Amniotic stem cell (primary cell): ENCODE measurements at regions not wholly inside any gene's neighbourhood (a gene's known extent, or its start where the extent isn't known, plus 50 kb on each side); places are given as distances from the start of the nearest gene placed in this dataset.

Experiments
- DNase-seq: peaks from one replicate; lab custom pipeline; 2025; lab: John Stamatoyannopoulos, UW

DNA sequence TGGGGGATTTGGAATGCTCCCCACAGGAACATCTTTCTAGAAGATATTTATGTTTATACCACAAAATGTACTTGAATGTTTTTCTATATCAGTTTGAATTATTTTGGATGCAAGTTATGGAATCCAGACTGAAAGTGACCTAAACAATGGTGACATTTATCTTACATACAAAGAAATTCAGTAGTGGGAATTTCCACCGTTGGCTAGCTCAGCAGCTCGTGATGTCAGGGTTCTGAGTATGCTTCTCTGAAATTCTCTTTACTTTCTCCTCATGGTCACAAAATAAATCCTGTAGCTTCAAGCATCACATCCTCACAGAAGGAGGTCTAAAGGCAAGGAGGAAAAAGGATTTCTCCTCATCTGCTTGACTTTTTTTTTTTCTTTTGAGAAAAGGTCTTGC is 105.3 kb downstream of the AKAIN1 start:
- no peak for DNase-seq

- no peak for DNase-seq
Measured at GRCh38 chr18:5075297-5075696, 121.8 kb downstream of the AKAIN1 start.

DNA sequence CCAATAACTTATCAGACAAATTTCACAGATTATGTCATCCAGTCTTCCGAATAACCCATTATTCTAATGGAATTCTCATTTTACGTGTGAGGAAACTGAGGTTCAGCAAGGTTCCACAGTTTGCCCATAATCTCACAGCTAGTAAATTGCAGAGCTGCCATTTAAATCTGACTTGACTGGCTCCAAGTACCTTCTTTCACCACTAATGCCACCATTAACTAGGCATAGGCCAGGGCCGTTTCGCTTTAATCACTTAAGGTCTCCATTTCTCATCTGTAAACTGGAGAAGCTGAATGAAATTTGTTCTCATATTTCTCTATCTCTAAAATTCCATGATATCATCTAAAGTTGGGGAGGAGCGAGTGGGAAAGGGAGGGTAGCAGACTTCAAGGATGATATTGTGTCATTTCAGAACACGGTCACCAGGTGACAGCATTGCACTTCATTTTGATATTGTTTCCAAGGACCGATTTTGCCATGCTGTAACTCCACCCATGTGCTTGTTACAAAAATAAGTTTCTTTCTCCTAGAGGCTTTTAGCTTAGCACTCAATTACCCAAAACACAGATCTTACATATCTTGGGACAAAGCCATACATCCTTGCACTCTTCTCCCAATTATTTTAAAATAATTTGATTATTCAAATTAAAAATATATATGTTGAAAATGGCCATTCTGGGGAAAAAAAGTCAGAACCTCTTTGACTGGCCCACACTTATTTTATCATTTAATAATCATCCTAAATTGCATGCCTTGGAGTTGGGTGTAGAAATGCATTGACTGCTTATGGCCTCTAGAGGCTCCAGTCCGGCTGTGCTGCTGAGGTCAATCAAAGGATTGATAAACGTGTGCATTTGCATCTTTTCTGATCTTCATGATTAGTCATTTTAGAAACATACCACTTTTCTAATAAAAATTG is 123.8 kb downstream of the AKAIN1 start:
- no peak for DNase-seq

DNA sequence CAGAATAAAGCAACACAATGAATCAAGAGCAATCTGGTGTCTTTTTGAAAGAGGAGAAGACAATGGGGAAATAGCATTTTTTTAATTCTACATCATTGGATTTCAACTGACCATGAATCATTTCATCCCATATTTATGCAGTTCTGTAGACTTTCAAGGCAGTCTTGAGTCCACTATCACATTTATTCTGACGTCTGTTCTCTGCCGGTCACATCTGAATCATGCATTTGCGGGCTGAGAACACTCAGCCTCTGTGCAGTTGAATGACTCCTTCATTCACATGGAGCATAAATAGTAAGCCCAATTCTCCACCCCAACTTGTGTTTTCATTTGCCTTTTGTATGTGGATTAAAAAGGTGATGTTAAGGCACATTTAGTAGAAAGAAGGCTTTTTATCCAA is 128.2 kb downstream of the AKAIN1 start:
- no peak for DNase-seq

- no peak for DNase-seq
Measured at GRCh38 chr18:5066380-5066977, 130.6 kb downstream of the AKAIN1 start.

- no peak for DNase-seq
Measured at GRCh38 chr18:5065615-5066014, 131.4 kb downstream of the AKAIN1 start.

DNA sequence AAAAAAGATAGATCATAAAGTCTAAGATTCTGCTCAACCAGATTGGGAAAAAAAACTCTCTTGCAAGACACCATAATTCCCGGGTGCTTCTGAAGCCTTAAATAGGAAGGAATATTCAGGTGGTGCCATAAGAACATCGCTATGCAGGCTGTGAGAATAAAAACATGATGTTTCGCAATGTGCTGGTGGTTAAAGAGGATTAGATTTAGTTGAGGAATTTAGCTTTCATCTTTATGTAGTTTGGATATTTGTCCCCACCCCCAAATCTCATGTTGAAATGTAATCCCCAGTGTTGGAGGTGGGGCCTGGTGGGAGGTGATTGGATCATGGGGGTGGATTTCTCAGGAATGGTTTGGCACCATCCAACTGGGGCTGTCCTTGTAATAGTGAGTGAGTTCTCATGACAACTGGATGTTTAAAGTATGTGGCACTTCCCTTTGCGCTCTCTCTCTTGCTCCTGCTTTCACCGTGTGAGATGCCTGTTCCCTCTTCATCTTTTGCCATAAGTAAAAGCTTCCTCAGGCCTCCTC is 132.2 kb downstream of the AKAIN1 start:
- DNase-seq, result no peak

GRCh38 chr18:5061785-5062184 is 135.3 kb downstream of the AKAIN1 start:
- no peak for DNase-seq

- DNase-seq, result no peak
Measured at GRCh38 chr18:5060543-5060942, 136.5 kb downstream of the AKAIN1 start.

DNA sequence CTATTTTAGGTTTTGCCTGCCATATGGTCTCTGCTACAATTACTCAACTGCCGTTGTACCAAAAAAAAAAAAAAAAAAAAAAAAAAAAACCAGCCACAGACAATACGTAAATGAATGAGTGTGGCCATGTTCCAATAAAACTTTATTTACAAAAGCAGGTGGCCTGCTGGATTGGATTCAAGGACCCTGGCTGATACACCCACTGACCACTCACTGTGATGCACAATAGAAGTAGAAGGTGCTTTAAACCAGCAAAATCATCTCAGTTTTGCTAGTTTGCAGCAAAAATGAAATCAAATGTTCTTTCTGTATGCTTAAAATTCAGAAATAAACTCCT is 137.4 kb downstream of the AKAIN1 start:
- no peak for DNase-seq

DNA sequence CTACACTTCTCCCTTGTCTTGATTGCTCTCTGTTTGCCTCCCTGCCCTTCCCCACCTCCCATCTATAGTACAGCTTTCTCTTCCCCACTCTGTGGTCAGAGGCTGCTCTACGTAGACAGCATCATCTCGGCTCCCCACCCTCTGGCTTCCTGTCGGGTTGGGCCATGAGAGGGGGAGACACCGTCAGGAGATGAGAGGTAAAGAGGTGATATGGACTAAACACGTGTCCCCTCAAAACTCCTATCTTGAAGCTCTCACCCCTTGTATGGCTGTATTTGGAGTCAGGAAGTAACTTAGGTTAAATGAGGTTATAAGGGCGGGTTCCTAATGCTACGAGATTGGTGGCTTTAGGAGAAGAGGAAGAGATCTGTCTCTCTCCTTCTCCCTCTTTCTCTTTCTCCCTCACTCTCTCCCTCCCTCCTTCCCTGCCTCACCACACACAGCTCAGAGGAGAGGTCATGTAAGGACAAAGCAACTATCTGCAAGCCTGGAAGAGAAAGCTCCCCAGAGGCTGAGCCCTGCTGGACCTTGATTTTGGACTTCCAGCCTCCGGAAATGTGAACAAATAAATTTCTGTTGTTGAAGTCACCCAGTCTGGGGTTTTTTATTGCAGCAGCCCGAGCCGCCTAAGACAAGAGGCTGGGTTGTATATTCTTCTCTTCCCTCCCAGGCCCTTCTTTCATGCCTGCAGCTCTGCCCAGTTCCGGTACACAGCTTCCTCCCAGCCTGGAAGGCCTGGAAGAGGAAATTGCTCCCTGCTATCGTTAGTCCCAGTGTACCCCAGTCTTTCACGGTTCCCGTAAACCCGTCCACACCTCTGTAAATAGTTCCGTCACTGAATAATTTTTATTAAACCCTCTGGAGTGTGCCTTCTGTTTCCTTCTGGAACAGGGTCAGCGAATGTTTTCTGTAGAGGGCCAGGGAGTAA is 138.0 kb downstream of the AKAIN1 start:
- no peak for DNase-seq

GRCh38 chr18:5057386-5058348 is 139.4 kb downstream of the AKAIN1 start:
- DNase-seq, result no peak

GRCh38 chr18:5052491-5052890 is 144.6 kb downstream of the AKAIN1 start:
- no peak for DNase-seq

DNA sequence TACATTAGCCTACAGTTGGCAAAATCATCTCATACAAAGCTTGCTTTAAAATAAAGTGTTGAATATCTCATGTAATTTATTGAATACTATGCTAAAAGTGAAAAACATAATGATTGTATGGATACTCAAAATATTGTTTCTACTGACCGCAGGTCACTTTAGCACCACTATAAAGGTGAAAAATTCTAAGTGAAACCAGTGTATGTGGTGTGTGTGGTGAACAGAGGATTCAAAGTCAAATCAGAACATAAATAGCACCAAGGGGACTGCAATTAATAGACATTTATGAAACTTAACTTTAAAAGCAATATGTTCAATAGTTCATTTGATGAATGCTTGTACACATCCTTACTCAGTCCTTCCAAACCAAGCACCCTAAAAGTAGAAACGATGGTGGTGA is 145.8 kb downstream of the AKAIN1 start:
- DNase-seq, result no peak

DNA sequence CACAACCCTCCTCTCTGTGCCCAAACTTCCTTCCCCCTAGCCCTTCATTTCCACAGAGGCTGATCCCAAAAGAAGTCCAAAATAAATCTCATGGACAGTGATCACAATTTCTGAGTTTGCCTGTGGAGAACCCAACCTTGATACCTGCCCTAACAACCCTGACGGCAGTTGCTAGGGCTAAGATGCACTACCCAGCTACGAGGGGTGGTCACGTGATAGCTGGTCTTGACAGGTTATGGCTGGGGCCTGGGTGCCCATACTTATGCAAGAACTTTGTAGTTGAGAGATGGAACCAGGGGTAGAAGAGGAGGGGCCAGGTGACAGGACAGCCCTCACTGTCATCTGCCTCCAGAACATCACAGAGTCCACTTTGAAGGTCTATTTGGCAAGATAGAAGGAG is 147.9 kb downstream of the AKAIN1 start:
- no peak for DNase-seq

- no peak for DNase-seq
Measured at GRCh38 chr18:5040476-5040875, 156.6 kb downstream of the AKAIN1 start.

GRCh38 chr18:5036523-5036922 is 160.5 kb downstream of the AKAIN1 start:
- no peak for DNase-seq

GRCh38 chr18:5031216-5031615 is 165.8 kb downstream of the AKAIN1 start:
- no peak for DNase-seq

DNA sequence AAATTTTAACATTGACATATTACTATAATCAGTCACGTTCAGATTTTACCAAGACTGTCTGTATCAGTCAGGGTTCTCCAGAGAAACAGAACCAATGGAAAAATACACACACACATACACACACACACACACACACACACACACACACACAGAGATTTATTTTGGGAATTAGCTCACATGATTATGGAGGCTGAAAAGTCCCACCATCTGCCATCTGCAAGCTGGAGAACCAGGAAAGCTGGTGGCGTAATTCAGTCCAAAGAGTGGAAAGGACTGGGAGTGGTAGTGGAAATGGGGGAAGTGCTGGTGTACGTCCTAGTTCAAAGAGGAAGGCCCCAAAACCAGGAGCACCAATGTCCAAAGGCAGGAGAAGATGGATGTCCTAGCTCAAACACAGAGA is 166.4 kb downstream of the AKAIN1 start:
- DNase-seq, result no peak

DNA sequence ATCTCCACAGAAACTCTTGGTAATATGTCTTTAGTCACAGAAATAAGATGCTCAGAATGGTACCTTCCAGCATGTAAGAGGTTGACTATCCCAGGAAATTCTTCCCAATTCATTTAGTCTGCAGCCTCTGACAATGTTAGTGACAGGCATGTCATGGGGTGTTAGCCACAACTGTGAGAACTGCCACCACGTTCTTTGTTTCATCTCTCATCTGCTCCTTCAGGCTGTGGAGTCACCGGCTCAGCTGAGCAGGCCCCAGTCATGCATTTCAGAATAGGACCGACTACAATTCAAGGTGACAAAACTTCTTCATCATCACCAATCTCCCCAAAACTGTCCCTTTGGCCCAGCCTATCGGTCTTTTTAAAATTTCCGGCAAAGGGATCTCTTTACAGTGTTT is 167.5 kb downstream of the AKAIN1 start:
- DNase-seq, result no peak

DNA sequence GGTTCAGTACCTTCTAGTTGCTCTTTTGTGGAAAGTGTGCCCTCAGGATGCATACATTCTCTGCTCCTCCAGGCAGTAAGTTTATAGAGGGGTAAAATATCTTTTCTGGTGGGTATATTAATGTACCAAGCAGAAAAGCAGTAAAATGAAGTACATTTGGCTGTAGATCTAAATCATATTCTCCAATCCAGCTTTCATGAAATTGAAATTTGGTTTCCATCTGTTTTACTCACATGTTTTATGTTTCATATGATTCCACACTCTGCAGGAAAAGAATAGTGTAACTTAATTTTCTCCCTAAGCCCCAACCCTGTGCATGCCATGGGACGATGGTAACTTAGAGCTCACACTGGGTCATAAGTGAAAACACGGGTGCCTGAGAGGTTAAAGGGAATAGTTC is 172.3 kb downstream of the AKAIN1 start:
- DNase-seq, result no peak
